HL-60 (cell line): ENCODE measurements at regions not wholly inside any gene's neighbourhood (a gene's known extent, or its start where the extent isn't known, plus 50 kb on each side); places are given as distances from the start of the nearest gene placed in this dataset.

Experiments
- CTCF ChIP-seq: IDR thresholded peaks from one replicate; pipeline ENCODE4 v1.5.1; 2011; ENCODE audit warnings: low read length, control low read depth, inconsistent platforms; ENCODE audit not compliant: insufficient read depth
- POLR2AphosphoS5 ChIP-seq: IDR thresholded peaks from 2 replicates; pipeline ENCODE4 v1.6.1; 2012; ENCODE audit warnings: low read depth

DNA sequence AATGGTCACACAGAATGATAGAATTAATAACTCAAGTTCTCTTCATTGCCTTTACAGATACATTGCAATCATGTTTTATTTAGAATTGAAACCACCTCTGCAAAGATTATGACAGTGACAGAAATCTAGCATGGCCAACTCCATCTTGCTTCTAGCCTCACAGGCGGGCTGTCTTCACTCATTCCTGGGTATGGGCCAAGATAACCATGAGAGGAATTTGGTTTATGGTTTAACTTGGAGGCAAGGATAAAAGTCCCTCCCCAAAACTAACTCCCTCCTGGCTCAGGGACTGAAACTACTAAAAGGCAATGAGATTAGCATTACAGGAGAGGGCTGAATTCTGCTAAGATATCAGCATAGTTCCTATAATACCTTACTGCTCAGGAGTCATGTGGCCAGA, 95.2 kb upstream of the CST7 start:
- TF ChIP-seq CTCF, result no peak
- TF ChIP-seq POLR2AphosphoS5, result no peak
